GM12892 (cell line): ENCODE measurements at regions not wholly inside any gene's neighbourhood (a gene's known extent, or its start where the extent isn't known, plus 50 kb on each side); places are given as distances from the start of the nearest gene placed in this dataset.

Source experiments
- DNase-seq: peaks from one replicate; pipeline ENCODE4 v3.0.0; 2011; ENCODE audit not compliant: insufficient read length
- FAIRE-seq: peaks from 2 replicates; lab custom pipeline; 2011; peaks lifted over from hg19 to GRCh38; lab: Jason Lieb, UNC
- POLR2A ChIP-seq: IDR thresholded peaks from 2 replicates; pipeline ENCODE4 v1.6.1; 2011; ENCODE audit warnings: low read depth, low read length, control low read depth
- POLR2AphosphoS5 ChIP-seq: IDR thresholded peaks from 2 replicates; pipeline ENCODE4 v1.6.1; 2011; ENCODE audit warnings: low read depth, low read length, control low read depth
- TAF1 ChIP-seq: IDR thresholded peaks from 2 replicates; pipeline ENCODE4 v1.6.1; 2011; ENCODE audit warnings: low read depth, mild to moderate bottlenecking, control low read depth, low read length, borderline replicate concordance

GRCh38 chr13:53562419-53562818 is 533.8 kb downstream of the OLFM4 start:
- DNase-seq (no peak), FAIRE-seq (no peak)
- TF ChIP-seq POLR2A (no peak), POLR2AphosphoS5 (no peak), TAF1 (no peak)

GRCh38 chr13:53568491-53568890 is 539.9 kb downstream of the OLFM4 start:
- DNase-seq (no peak), FAIRE-seq (no peak)
- TF ChIP-seq POLR2AphosphoS5 = no peak
- TF ChIP-seq TAF1 = no peak
- TF ChIP-seq POLR2A = no peak

- no peak for TF ChIP-seq POLR2A
- no peak for TF ChIP-seq POLR2AphosphoS5
- TF ChIP-seq TAF1 = no peak
- FAIRE-seq = no peak
- DNase-seq = no peak
Measured at GRCh38 chr13:53569453-53569852, 540.8 kb downstream of the OLFM4 start.

GRCh38 chr13:53601113-53601512 is 572.5 kb downstream of the OLFM4 start:
- FAIRE-seq (no peak), DNase-seq (no peak)
- TF ChIP-seq TAF1 (no peak), POLR2A (no peak), POLR2AphosphoS5 (no peak)

- FAIRE-seq = no peak
- no peak for DNase-seq
- TF ChIP-seq TAF1 (no peak), POLR2A (no peak)
Measured at GRCh38 chr13:53605326-53605725, 576.7 kb downstream of the OLFM4 start.

DNA sequence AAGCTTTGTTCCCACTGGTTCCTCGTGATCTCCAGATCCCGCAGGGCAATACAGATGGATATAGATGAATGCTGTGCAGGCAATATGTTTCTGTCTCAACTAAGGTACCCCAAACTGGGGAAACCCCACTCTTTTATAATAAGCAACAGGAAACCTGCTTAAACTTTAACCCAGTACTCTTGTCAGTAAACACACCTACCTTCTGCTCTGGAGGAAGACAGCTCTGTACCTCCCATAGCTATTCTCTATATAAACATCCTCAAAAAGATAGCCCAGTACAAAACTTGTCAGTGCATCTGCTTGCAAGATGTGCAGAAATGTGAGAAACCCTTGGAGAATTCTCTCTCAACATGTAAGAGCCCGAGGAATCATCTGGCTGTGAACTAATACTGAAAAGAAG is 583.6 kb downstream of the OLFM4 start:
- TF ChIP-seq POLR2A = no peak
- no peak for TF ChIP-seq POLR2AphosphoS5
- TF ChIP-seq TAF1 = no peak
- FAIRE-seq = no peak

DNA sequence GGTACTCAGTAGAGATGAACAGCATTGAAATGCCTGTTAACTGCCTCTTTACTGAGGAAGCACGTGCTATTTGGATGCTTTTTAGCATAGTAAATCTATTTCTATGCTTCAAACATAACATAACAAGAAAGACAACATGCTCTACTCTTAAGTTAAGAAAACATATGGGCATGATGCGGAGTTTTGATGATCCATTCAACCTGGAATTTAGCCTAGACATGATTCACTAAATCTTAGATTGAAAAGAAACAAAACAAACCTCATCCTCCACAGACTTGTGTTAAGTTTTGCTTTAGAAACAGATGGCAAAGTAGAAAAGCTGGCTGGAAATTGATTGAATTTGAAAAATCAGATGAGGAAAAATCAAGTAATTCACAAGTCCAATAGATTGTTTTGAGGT is 593.8 kb downstream of the OLFM4 start:
- TF ChIP-seq POLR2AphosphoS5 (no peak), POLR2A (no peak)
- DNase-seq (no peak), FAIRE-seq (no peak)

More for the DNA sequence above, 583.6 kb downstream of the OLFM4 start:
- no peak for DNase-seq

GRCh38 chr13:53623146-53623545 is 594.5 kb downstream of the OLFM4 start:
- DNase-seq = no peak
- TF ChIP-seq TAF1 = no peak
- no peak for TF ChIP-seq POLR2A
- no peak for TF ChIP-seq POLR2AphosphoS5
- no peak for FAIRE-seq

DNA sequence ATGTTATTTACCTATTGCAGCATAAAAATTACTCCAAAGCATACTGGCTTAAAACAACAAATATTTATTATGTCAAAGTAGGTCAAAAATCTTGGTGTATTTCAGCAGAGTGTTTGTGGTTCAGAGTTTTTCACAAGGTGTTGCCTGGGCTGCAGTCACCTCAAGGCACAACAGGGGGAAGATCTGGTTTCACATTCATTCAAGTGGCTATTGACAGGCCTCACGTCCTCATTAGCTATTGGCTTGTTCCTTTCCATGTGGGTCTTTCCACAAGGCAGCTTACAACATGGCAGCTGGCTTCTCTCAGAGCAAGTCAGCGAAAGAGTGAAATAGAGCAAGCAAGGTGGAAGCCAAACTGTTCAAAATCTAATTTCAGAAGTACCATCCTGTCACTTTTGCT is 602.9 kb downstream of the OLFM4 start:
- TF ChIP-seq POLR2AphosphoS5 (no peak), POLR2A (no peak), TAF1 (no peak)
- FAIRE-seq (no peak), DNase-seq (no peak)

DNA sequence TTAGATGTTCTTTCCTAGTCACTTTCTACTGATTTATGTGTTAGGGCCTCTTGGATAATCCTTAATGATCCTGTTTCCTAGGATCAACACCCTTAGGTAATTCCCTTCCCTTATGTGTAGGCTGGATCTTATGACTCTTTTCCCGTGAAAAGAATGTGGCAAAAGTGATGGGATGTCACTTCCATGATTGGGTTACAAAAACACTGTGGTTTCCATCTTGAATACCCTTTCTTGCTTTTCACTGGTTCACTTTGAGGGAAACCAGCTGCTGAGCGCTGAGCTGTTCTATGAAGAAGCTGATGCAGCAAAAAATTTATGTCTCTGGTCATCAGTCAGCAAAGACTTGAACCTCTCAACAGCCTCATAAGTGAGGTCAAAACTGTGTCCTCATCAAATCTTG is 609.4 kb downstream of the OLFM4 start:
- DNase-seq (no peak), FAIRE-seq (no peak)
- no peak for TF ChIP-seq POLR2A
- TF ChIP-seq POLR2AphosphoS5 = no peak
- no peak for TF ChIP-seq TAF1

- no peak for TF ChIP-seq POLR2AphosphoS5
- TF ChIP-seq TAF1 = no peak
- no peak for TF ChIP-seq POLR2A
- DNase-seq = no peak
- FAIRE-seq = no peak
Measured at GRCh38 chr13:53642306-53642705, 613.7 kb downstream of the OLFM4 start.

DNA sequence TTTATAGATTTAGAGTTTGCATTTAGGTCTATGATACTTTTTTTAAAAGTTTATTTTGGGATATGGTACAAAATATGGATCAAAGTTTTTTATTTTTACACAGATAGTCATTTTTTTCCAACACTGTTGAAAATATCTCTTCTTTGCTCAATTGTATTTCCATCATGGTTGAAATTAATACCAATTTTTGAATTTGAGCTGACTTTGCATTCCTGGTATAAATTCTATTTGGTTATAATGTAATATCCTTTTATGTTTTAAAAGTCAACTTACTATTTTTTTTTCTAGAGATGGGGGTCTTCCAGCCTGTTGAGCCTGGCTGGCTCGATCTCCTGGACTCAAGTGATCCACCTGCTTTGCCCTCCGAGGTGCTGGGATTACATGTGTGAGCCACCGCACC is 620.1 kb downstream of the OLFM4 start:
- FAIRE-seq = no peak
- TF ChIP-seq POLR2A (no peak), TAF1 (no peak), POLR2AphosphoS5 (no peak)
- no peak for DNase-seq

DNA sequence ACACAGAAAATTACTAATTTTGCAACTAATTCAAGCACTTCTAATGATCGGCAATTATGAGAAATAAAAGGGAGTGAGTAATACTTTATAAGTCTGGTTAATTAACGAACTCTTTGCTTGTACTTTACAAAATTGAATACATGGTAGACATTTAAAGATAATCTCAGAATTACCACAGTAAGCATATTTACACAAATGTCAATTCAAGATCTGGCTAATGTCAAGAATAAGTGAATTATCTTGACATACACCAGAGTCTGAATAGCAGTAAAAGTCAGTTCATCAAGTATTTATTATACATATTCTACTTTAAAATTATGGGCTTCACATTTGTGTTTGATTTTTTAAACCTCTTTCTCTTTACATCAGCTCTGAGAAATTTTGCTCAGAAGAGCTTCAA is 643.4 kb downstream of the OLFM4 start:
- DNase-seq (no peak), FAIRE-seq (no peak)
- TF ChIP-seq TAF1 (no peak), POLR2AphosphoS5 (no peak), POLR2A (no peak)

- no peak for TF ChIP-seq TAF1
- TF ChIP-seq POLR2A = no peak
- TF ChIP-seq POLR2AphosphoS5 = no peak
- no peak for DNase-seq
- FAIRE-seq = no peak
Measured at GRCh38 chr13:53683146-53683545, 654.5 kb downstream of the OLFM4 start.
